PC-3 (cell line): ENCODE measurements at regions not wholly inside any gene's neighbourhood (a gene's known extent, or its start where the extent isn't known, plus 50 kb on each side); places are given as distances from the start of the nearest gene placed in this dataset.

Source experiments
- CTCF ChIP-seq: fragments of 300-600 bp; sonication (generic); conservative IDR thresholded peaks from 2 replicates; pipeline ENCODE4 v1.5.1; 2017; ENCODE audit warnings: antibody characterized with exemption, low read depth, mild to moderate bottlenecking, low read length
- EZH2 ChIP-seq: fragments of 300-600 bp; sonication (generic); IDR thresholded peaks from one replicate; pipeline ENCODE4 v1.6.1; 2017; ENCODE audit warnings: antibody characterized with exemption, mild to moderate bottlenecking, low read length; ENCODE audit not compliant: unreplicated experiment
- EZH2phosphoT487 ChIP-seq: fragments of 300-600 bp; sonication (generic); IDR thresholded peaks from 2 replicates; pipeline ENCODE4 v1.6.1; 2018; ENCODE audit warnings: mild to moderate bottlenecking, antibody characterized with exemption, low read length, borderline replicate concordance

GRCh38 chr2:217650229-217650628 lies 352.6 kb downstream of the TNS1 start:
- TF ChIP-seq CTCF (no peak), EZH2 (no peak), EZH2phosphoT487 (no peak)
